ENCODE measurements at regions not wholly inside any gene's neighbourhood (a gene's known extent, or its start where the extent isn't known, plus 50 kb on each side); places are given as distances from the start of the nearest gene placed in this dataset.
"Not testable (repeated sequence)": the region's sequence is repeated elsewhere in the genome, so short reads cannot be mapped to it uniquely, and the experiment has no call there.

GRCh38 chr6:63487103-63487813 is 85.0 kb upstream of the LOC128125822 start:
- no peak for DNase-seq

DNA sequence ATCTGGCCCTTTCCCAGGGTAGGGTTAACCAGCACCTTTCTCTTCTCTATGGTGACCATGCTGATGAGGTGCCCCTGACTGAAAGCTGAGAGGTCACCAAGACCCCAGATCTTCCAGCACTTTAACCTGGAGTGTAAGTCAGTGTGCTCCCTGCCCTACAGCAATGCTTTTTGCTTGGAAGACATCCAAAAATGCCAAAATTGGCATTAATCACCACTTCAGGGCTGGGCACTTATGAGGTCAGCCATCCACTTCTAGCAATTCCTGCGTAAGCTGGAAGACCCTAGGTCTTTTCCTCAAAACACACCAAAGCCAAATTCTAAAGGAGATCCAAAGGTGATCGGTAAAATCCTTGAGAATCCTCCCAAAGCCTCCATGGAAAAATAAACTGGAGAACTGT is 81.2 kb upstream of the LOC128125822 start:
- no peak for DNase-seq

DNA sequence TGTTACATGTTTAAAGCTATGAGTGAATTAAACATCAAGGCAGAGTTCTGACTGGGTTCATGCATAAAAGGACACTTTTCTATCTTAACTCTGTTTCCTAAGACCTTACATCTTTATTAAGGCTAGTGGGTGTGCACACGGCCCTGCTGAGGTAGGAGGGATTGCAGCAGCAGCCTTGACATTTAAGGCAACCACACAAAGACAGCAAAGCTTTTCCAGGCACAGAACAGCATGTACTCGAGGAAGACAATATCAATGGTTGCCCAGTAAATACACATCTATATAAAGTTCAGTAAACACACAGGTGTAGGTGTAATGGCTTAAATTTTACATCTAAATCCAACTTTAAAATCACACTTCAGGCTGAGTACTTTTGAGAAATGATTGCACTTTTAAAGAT is 79.8 kb upstream of the LOC128125822 start:
- no peak for DNase-seq

DNA sequence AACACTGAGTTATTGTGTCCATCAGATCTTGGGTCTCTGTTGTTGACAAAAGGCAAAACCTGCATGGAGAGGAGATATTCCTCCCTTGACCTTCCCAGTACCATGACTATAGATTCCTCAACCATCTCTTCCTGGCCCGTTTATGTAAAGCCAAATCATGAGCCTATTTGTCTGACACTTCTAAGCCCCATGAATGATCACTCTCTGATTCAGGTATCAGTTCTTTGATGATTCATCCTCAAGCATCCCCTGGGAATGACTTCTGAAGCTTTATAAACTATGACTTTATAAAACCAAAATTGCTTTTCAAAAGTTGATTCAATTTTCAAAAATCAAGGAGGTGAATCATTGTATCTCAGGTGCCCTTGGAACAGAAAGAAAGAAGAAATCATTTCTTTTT is 78.7 kb upstream of the LOC128125822 start:
- no peak for DNase-seq

GRCh38 chr6:63496361-63496804 is 75.9 kb upstream of the LOC128125822 start:
- no peak for DNase-seq

GRCh38 chr6:63502156-63502555 is 70.1 kb upstream of the LOC128125822 start:
- no peak for DNase-seq

DNA sequence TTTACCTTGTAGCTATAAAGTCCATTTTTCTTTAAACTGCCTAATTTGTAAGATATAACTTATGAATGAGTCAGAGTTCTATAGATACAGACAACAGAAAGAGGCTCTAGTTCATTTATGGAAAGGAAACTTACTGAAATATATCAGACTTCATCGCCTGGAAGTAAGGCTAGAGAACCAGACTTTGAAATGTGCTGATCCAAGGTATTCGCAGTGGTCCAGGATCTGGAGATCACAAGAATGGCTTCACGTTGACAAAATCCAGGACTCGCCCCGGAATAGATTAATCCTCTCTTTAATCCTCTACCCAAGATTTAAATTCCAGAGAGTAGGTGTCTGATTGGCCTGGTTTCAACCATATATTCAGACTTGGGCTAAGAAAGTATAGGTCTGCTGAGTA is 69.1 kb upstream of the LOC128125822 start:
- no peak for DNase-seq

- DNase-seq, result no peak
Observed at GRCh38 chr6:63504777-63505384, 67.4 kb upstream of the LOC128125822 start.

DNA sequence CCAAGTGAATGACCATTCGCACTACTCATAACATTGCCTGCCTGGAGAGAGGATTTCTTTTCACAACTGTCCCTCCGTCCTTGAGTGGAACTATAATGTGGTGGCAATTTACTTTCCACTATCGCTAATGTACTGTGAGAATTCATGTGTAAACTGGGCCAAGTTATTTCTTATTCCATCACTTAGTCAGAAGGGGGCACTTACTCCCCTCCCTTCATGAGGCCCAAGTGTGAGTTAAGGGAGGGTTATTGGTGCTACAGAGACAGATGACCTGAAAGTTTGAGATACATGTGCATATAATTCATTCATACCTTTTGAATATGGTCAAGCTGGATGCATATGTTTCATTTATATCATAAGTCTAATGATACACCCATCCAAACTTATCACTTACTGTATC is 65.2 kb upstream of the LOC128125822 start:
- DNase-seq, result no peak

DNA sequence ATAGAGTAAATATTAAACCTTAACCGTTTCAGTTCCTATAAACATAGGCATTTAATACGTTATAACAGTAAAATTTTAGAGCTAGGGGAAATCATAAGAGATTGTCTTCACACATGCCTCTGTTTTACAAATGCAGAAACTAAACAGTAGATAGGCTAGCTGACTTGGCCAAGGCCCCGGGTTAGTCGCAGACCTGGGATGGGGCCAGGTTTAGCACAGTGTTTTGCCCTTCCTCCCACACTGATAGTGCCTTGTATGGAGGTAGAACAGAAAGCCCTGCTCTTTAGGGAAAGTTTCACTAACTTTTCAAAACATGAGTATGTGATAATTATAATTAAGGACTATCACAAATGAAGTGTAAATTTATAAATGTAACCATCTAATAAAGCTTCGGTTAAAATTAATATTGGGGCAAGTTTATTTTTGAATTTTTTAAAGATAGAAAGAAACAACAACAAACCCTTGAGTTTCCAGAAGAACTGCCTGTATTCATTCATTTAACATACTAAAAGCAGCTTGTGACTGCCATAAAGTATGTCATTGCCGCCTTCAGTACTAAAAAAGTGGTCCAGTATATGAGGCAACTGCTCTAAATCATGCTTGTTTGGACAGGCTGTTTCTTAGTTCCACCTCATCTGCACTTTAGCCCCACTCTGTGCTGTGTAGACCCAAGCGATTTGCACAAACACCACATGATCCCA is 62.5 kb upstream of the LOC128125822 start:
- peak; percentile 34 for DNase-seq

- DNase-seq, result no peak
Observed at GRCh38 chr6:63510353-63510686, 62.0 kb upstream of the LOC128125822 start.

DNA sequence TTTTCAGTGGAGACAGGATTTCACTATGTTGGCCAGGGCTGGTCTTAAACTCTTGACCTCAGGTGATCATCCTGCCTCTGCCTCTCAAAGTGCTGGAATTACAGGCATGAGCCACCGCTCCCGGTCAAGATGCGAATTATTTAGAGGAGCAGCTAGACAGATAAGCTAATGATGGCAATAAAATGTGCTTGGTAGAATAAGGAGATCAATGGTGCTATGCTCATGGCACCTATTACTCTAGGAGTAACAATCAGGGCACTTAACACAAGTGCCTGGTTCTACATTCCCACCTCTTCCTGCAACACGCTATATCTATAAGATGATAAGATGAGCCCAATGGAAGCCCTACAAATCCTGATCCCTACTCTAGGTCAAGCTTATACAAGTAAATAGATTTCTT is 61.4 kb upstream of the LOC128125822 start:
- DNase-seq, result no peak

DNA sequence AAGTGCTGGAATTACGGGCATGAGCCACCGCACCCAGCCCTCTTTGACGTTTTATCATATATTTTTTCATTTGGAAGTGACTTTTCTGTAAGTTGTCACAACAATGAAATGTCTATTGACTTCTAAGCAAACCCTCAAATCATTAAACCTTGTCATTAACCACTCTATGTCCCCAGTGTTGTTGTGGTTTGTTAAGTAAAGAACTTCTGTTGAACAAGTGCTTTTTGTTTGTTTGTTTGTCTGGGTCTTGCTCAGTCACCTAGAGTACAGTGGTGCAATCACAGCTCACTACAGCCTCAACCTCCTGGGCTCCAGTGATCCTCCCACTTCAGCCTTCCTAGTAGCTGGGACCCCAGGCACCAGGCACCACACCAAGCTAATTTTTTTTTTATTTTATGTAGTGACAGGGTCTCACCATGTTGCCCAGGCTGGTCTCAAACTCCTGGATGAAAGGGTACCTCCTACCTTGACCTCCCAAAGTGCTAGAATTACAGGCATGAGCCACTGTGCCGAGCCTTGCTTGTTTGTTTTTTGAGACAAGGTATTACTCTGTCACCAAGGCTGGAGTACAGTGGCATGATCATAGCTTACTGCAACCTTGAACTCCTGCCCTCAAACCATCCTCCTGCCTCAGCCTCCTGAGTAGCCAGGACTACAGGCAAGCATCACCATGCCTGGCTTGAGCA is 57.6 kb upstream of the LOC128125822 start:
- DNase-seq, result no peak

GRCh38 chr6:63515227-63515626 is 57.1 kb upstream of the LOC128125822 start:
- not testable (repeated sequence) for DNase-seq

GRCh38 chr6:63516186-63516944 is 55.9 kb upstream of the LOC128125822 start:
- DNase-seq, result peak; percentile 68

DNA sequence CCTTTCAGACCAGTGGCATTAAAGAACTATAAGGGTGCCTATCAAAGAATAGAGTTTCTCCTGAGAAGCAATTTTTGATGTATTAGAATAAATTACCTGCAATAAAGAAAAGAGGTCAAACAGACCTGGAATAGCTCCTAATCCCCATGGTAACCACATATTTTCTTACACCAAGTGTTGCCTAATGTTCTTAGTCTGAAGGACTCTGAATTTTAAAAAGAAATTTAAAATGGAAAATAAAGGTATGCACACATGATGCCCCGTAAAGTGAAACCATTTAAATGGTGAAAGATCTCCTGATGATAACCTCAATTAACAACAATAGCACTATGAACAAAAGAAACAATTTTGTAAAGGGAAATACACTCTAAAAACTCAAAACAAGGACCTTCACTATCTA is 55.1 kb upstream of the LOC128125822 start:
- no peak for DNase-seq

- no peak for DNase-seq
Observed at GRCh38 chr6:63521475-63522210, 50.6 kb upstream of the LOC128125822 start.
